ENCODE measurements at regions not wholly inside any gene's neighbourhood (a gene's known extent, or its start where the extent isn't known, plus 50 kb on each side); places are given as distances from the start of the nearest gene placed in this dataset.

- Histone ChIP-seq H3K27me3 (ENCODE audit: control insufficient read depth, insufficient read depth, low read length) (no peaks in the 10 kb centered on the region), H3K4me3 (ENCODE audit: low read length) (no peak overlapping the region), H3K36me3 (ENCODE audit: control insufficient read depth, insufficient read depth, low read length) (no peaks in the 10 kb centered on the region), H3K27ac (ENCODE audit: low read length) (peak overlapping the region; percentile 81), H3K9me3 (ENCODE audit: control insufficient read depth, low read depth, low read length) (no peaks in the 10 kb centered on the region), H3K4me1 (ENCODE audit: control insufficient read depth, insufficient read depth, low read length) (peaks cover 28% of the 10 kb centered on the region)
- WGBS (ENCODE audit: insufficient coverage, low lambda C conversion rate) = 80% methylated on average over 1 of the region's 2 CpGs
- no peak for DNase-seq
Observed at GRCh38 chr1:216827251-216827650, 104.0 kb upstream of the ESRRG start.

GRCh38 chr1:216826646-216827045 is 103.4 kb upstream of the ESRRG start:
- Histone ChIP-seq H3K27ac (ENCODE audit: low read length) (peak overlapping the region; percentile 81), H3K36me3 (ENCODE audit: control insufficient read depth, insufficient read depth, low read length) (no peaks in the 10 kb centered on the region), H3K9me3 (ENCODE audit: control insufficient read depth, low read depth, low read length) (no peaks in the 10 kb centered on the region), H3K4me1 (ENCODE audit: control insufficient read depth, insufficient read depth, low read length) (peaks cover 25% of the 10 kb centered on the region), H3K27me3 (ENCODE audit: control insufficient read depth, insufficient read depth, low read length) (no peaks in the 10 kb centered on the region), H3K4me3 (ENCODE audit: low read length) (no peak overlapping the region)
- no CpG with 5 or more reads among the region's 2 CpGs for WGBS (ENCODE audit: insufficient coverage, low lambda C conversion rate)
- DNase-seq = peak; percentile 79 to 88

DNA sequence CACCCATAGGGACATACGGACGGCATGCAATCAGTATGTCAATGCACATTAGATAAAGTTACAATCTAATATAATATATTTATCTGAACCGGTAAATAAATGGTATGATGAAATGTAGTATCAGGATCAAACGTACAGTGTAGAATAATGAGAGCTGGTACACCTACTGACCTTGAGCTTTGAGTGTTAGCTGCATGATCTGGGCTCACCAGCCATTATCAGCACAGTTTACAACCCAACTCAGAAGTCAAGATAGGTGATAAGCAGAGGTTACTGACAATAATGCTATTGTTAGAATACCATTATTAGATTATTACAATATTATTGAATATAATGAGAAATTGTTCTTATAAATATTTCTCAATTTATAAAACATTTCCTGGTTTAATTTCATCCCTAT is 103.0 kb upstream of the ESRRG start:
- Histone ChIP-seq H3K4me1 (ENCODE audit: control insufficient read depth, insufficient read depth, low read length) (peaks cover 25% of the 10 kb centered on the region), H3K9me3 (ENCODE audit: control insufficient read depth, low read depth, low read length) (no peaks in the 10 kb centered on the region), H3K36me3 (ENCODE audit: control insufficient read depth, insufficient read depth, low read length) (no peaks in the 10 kb centered on the region), H3K4me3 (ENCODE audit: low read length) (no peak overlapping the region), H3K27ac (ENCODE audit: low read length) (peak overlapping the region; percentile 81), H3K27me3 (ENCODE audit: control insufficient read depth, insufficient read depth, low read length) (no peaks in the 10 kb centered on the region)
- DNase-seq = peak; percentile 43 to 74
- no CpG with 5 or more reads among the region's 4 CpGs for WGBS (ENCODE audit: insufficient coverage, low lambda C conversion rate)

- H3K36me3 ChIP-seq (ENCODE audit: control insufficient read depth, insufficient read depth, low read length) = no peaks in the 10 kb centered on the region
- H3K27me3 ChIP-seq (ENCODE audit: control insufficient read depth, insufficient read depth, low read length) = no peaks in the 10 kb centered on the region
- no peaks in the 10 kb centered on the region for H3K9me3 ChIP-seq (ENCODE audit: control insufficient read depth, low read depth, low read length)
- H3K4me1 ChIP-seq (ENCODE audit: control insufficient read depth, insufficient read depth, low read length) = peaks cover 25% of the 10 kb centered on the region
- H3K4me3 ChIP-seq (ENCODE audit: low read length) = no peak overlapping the region
- H3K27ac ChIP-seq (ENCODE audit: low read length) = peak overlapping the region; percentile 81
- WGBS (ENCODE audit: insufficient coverage, low lambda C conversion rate) = 80% methylated on average over 1 of the region's 2 CpGs
- peak in 1 of 2 donors; percentile 39 for DNase-seq
Observed at GRCh38 chr1:216825557-216825956, 102.3 kb upstream of the ESRRG start.

- DNase-seq = no peak
- no peaks in the 10 kb centered on the region for H3K27me3 ChIP-seq (ENCODE audit: control insufficient read depth, insufficient read depth, low read length)
- peaks cover 25% of the 10 kb centered on the region for H3K4me1 ChIP-seq (ENCODE audit: control insufficient read depth, insufficient read depth, low read length)
- H3K27ac ChIP-seq (ENCODE audit: low read length) = no peak overlapping the region
- no peaks in the 10 kb centered on the region for H3K9me3 ChIP-seq (ENCODE audit: control insufficient read depth, low read depth, low read length)
- H3K4me3 ChIP-seq (ENCODE audit: low read length) = no peak overlapping the region
- no peaks in the 10 kb centered on the region for H3K36me3 ChIP-seq (ENCODE audit: control insufficient read depth, insufficient read depth, low read length)
- WGBS (ENCODE audit: insufficient coverage, low lambda C conversion rate) = no CpG with 5 or more reads among the region's 3 CpGs
Observed at GRCh38 chr1:216824511-216824910, 101.3 kb upstream of the ESRRG start.

- DNase-seq = peak; percentile 7 to 49
- no peaks in the 10 kb centered on the region for H3K9me3 ChIP-seq (ENCODE audit: control insufficient read depth, low read depth, low read length)
- peaks cover 25% of the 10 kb centered on the region for H3K4me1 ChIP-seq (ENCODE audit: control insufficient read depth, insufficient read depth, low read length)
- no CpG with 5 or more reads among the region's 2 CpGs for WGBS (ENCODE audit: insufficient coverage, low lambda C conversion rate)
- no peak overlapping the region for H3K4me3 ChIP-seq (ENCODE audit: low read length)
- H3K36me3 ChIP-seq (ENCODE audit: control insufficient read depth, insufficient read depth, low read length) = no peaks in the 10 kb centered on the region
- no peak overlapping the region for H3K27ac ChIP-seq (ENCODE audit: low read length)
- H3K27me3 ChIP-seq (ENCODE audit: control insufficient read depth, insufficient read depth, low read length) = no peaks in the 10 kb centered on the region
Observed at GRCh38 chr1:216823731-216824130, 100.5 kb upstream of the ESRRG start.

DNA sequence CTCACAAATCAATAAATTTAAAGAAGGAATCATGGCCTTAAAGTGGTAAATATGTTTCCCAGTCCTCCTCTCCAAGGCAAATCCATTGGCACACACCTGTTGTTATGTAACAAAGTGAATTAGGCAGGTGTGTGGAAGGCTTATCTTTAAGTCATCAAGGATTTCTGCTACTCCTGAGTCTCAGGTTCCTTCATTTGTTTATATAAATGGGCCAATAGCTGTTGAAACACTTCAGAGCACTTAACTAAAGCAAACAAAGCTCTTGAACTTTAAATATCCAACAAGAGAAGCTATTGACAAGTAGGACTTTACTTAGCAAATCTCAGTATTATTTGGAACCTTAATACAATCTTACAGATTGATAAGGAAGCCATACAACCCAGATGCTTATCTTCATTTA is 99.3 kb upstream of the ESRRG start:
- Histone ChIP-seq H3K36me3 (ENCODE audit: control insufficient read depth, insufficient read depth, low read length) (no peaks in the 10 kb centered on the region), H3K9me3 (ENCODE audit: control insufficient read depth, low read depth, low read length) (no peaks in the 10 kb centered on the region), H3K4me1 (ENCODE audit: control insufficient read depth, insufficient read depth, low read length) (peaks cover 25% of the 10 kb centered on the region), H3K27ac (ENCODE audit: low read length) (no peak overlapping the region), H3K4me3 (ENCODE audit: low read length) (no peak overlapping the region), H3K27me3 (ENCODE audit: control insufficient read depth, insufficient read depth, low read length) (no peaks in the 10 kb centered on the region)
- DNase-seq = no peak

GRCh38 chr1:216820345-216820744 is 97.1 kb upstream of the ESRRG start:
- H3K36me3 ChIP-seq (ENCODE audit: control insufficient read depth, insufficient read depth, low read length) = no peaks in the 10 kb centered on the region

DNA sequence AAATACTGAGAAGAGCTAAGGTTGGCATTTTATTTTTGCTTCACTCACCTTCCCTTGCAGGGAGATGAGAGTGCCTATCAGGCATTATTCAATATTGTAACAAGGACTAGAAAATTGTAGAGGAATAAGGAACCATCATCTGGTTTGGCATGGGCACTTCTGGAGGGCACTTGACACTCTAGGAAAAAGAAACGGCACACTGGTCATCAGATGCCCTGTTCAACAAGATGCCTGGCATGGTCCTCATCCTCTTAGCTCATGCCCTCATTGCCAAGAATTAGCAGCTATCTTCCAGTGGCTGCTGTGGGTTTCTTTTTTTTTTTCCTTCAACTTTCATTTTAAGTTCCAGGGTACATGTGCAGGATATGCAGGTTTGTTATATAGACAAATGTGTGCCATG is 95.1 kb upstream of the ESRRG start:
- DNase-seq = no peak
- WGBS (ENCODE audit: insufficient coverage, low lambda C conversion rate) = no CpG with 5 or more reads among the region's 1 CpG
- Histone ChIP-seq H3K27ac (ENCODE audit: low read length) (no peak overlapping the region), H3K4me1 (ENCODE audit: control insufficient read depth, insufficient read depth, low read length) (peaks cover 6% of the 10 kb centered on the region), H3K4me3 (ENCODE audit: low read length) (no peak overlapping the region), H3K9me3 (ENCODE audit: control insufficient read depth, low read depth, low read length) (no peaks in the 10 kb centered on the region), H3K36me3 (ENCODE audit: control insufficient read depth, insufficient read depth, low read length) (no peaks in the 10 kb centered on the region), H3K27me3 (ENCODE audit: control insufficient read depth, insufficient read depth, low read length) (no peaks in the 10 kb centered on the region)

More at GRCh38 chr1:216820345-216820744, 97.1 kb upstream of the ESRRG start:
- Histone ChIP-seq H3K4me3 (ENCODE audit: low read length) (no peak overlapping the region), H3K4me1 (ENCODE audit: control insufficient read depth, insufficient read depth, low read length) (peaks cover 24% of the 10 kb centered on the region), H3K27ac (ENCODE audit: low read length) (no peak overlapping the region), H3K27me3 (ENCODE audit: control insufficient read depth, insufficient read depth, low read length) (no peaks in the 10 kb centered on the region), H3K9me3 (ENCODE audit: control insufficient read depth, low read depth, low read length) (no peaks in the 10 kb centered on the region)
- WGBS (ENCODE audit: insufficient coverage, low lambda C conversion rate) = 21% methylated on average over 2 of the region's 3 CpGs
- no peak for DNase-seq

DNA sequence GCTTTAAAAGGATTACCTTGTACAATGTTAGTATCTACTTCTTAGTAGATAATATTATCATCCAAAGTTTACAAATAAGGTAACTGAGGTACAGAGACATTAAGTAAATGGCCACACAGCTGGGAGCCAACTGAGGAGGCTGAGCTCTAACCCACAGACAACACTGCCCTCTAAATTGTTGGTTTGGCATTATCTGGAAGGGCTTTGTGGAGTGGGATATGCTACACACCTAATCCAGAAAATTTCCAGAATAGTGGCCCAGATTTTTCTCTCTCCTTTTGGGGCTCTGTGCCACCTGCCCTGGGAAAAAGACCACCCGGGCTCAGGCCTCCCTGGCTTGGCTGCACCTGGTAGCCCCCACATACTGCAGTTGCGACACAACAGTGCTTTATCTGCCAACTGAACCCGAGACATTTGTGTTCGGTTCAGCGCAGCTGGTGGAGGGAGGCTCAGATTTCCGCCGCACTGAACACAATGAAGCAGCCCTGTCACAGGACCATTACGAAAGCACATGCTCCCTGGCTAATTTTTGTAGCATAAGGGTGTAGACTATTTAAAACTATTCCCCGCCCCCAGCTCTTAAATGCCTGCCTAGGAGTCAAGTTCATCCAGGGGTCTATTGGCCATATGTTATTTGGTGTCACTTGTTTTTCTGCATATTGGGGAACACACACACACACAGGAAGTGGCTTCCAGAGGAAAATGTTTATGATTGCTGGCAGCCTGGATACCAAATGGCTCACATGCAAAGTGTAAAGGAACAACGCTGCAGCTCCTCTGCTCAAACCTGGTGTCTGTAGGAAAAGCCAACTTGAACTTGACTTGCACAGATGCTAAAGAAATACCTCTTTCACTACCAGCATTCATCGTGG is 92.3 kb upstream of the ESRRG start:
- no peaks in the 10 kb centered on the region for H3K9me3 ChIP-seq (ENCODE audit: control insufficient read depth, low read depth, low read length)
- H3K36me3 ChIP-seq (ENCODE audit: control insufficient read depth, insufficient read depth, low read length) = no peaks in the 10 kb centered on the region
- peaks cover 6% of the 10 kb centered on the region for H3K4me1 ChIP-seq (ENCODE audit: control insufficient read depth, insufficient read depth, low read length)
- peak in 1 of 2 donors; percentile 61 for DNase-seq
- WGBS (ENCODE audit: insufficient coverage, low lambda C conversion rate) = no CpG with 5 or more reads among the region's 11 CpGs
- H3K27ac ChIP-seq (ENCODE audit: low read length) = no peak overlapping the region
- no peaks in the 10 kb centered on the region for H3K27me3 ChIP-seq (ENCODE audit: control insufficient read depth, insufficient read depth, low read length)
- H3K4me3 ChIP-seq (ENCODE audit: low read length) = no peak overlapping the region
